ENCODE measurements at regions not wholly inside any gene's neighbourhood (a gene's known extent, or its start where the extent isn't known, plus 50 kb on each side); places are given as distances from the start of the nearest gene placed in this dataset.
A peak's percentile ranks its signal among the peaks of the same experiment; 100 is the strongest.
"Not testable (repeated sequence)": the region's sequence is repeated elsewhere in the genome, so short reads cannot be mapped to it uniquely, and the experiment has no call there.

- intact Hi-C loops (cut with DNase I); DNase-seq: not testable (repeated sequence)
These were observed 123.6 kb upstream of the RHOU start for GRCh38 chr1:228611707-228612106.

- intact Hi-C loops (cut with DNase I): not testable (repeated sequence)
- peak in 11 of 42 donors; percentile 11 to 51 (median 39) for DNase-seq
These were observed 113.1 kb upstream of the RHOU start for GRCh38 chr1:228622002-228622716.

DNA sequence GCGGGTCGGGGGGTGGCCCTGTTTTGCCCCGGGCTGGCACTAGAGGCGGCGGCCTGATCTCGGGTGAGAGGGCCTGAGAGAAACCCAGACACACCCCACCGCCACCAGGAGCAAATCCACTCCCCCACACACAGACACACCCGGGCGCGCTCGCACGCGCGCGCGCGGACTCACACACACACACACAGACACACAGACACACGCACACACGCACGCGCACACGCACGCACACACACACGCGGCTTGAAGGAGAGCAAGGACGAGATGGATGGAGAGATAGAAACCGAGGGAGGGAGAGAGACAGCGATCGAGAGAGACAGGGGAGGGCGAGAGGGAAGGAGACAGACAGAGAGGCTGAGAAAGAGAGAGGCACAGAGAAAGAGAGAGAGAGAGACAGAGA, 108.8 kb upstream of the RHOU start:
- intact Hi-C loops (cut with DNase I): not testable (repeated sequence)

DNA sequence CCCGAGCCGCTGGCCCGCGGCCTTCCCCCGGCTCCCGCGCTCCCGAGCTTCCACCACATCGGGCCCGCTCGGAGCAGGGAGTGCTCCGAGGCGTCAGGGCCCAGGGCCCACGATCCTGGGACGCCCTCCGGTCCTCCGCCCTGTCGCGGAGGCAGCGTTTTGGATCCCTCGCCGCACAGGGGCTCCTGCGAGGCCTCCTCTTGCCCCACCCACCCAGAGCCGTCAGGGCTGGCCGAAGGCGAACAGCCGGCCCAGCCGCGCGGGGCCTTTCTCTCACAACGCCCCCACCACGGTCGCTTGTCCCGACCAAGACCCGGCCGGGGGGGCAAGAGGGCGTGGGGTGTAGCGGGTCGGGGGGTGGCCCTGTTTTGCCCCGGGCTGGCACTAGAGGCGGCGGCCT, 102.4 kb upstream of the RHOU start:
- DNase-seq: peak in 5 of 42 donors; percentile 7 to 33 (median 22)
- intact Hi-C loops (cut with DNase I): not testable (repeated sequence)

More for the DNA sequence above, 108.8 kb upstream of the RHOU start:
- not testable (repeated sequence) for DNase-seq

- DNase-seq: peak in 41 of 42 donors; percentile 14 to 85 (median 55)
- intact Hi-C loops (cut with DNase I): not testable (repeated sequence)
These were observed 100.0 kb upstream of the RHOU start for GRCh38 chr1:228635304-228635703.

- intact Hi-C loops (cut with DNase I): not testable (repeated sequence)
- DNase-seq: peak in 14 of 42 donors; percentile 10 to 61 (median 40)
These were observed 97.8 kb upstream of the RHOU start for GRCh38 chr1:228637529-228637928.

DNA sequence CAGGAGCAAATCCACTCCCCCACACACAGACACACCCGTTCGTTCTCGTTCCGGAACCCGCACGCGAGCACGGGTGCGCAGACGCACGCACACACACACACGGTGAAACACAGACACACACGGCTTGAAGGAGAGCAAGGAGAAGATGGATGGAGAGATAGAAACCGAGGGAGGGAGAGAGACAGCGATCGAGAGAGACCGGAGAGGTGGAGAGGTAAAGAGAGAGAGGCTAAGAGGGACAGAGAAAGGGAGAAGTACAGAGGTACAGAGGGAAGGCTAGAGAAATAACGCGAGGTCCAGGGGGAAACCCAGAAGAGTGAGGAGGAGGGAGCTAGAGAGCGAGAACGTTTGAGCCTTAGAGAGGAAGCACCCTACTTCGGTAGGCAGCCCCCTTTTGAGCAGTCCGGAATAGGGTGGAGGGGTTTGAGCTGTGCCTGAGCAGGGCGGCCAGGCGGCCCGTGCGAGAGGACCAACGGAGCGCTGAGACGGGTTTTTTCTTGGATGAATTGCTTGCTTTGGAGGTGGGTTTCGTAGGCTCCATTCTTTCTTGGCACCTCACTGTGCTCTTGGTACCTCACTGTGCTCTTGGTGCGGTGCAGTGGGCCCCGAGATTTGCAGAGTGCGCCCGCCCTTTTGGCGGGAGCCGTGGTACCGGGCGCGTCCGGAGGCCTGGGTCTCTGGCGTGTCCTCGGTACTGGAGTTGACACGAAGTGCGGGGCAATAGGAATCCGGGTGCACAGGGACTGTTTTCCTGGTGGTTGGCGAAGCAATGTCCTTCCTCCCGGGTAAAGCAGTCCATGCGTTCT, 88.4 kb upstream of the RHOU start:
- DNase-seq: peak in 20 of 42 donors; percentile 12 to 72 (median 34)
- intact Hi-C loops (cut with DNase I): no loop called here

- intact Hi-C loops (cut with DNase I): no loop called here
- DNase-seq: peak in 20 of 42 donors; percentile 4 to 52 (median 34)
These were observed 87.5 kb upstream of the RHOU start for GRCh38 chr1:228647523-228648444.

GRCh38 chr1:228648647-228649383, 86.5 kb upstream of the RHOU start:
- DNase-seq: no peak
- intact Hi-C loops (cut with DNase I): no loop called here

GRCh38 chr1:228650141-228650540, 85.1 kb upstream of the RHOU start:
- DNase-seq: no peak
- intact Hi-C loops (cut with DNase I): no loop called here

GRCh38 chr1:228650946-228651345, 84.3 kb upstream of the RHOU start:
- intact Hi-C loops (cut with DNase I): no loop called here

GRCh38 chr1:228652116-228652515, 83.2 kb upstream of the RHOU start:
- intact Hi-C loops (cut with DNase I): no loop called here

More at GRCh38 chr1:228650946-228651345, 84.3 kb upstream of the RHOU start:
- no peak for DNase-seq

GRCh38 chr1:228653057-228653456, 82.2 kb upstream of the RHOU start:
- DNase-seq; intact Hi-C loops (cut with DNase I): not testable (repeated sequence)

More at GRCh38 chr1:228652116-228652515, 83.2 kb upstream of the RHOU start:
- no peak for DNase-seq

GRCh38 chr1:228653748-228654147, 81.5 kb upstream of the RHOU start:
- no peak for DNase-seq
- intact Hi-C loops (cut with DNase I): no loop called here

- DNase-seq: no peak
- intact Hi-C loops (cut with DNase I): no loop called here
These were observed 79.4 kb upstream of the RHOU start for GRCh38 chr1:228655796-228656394.

DNA sequence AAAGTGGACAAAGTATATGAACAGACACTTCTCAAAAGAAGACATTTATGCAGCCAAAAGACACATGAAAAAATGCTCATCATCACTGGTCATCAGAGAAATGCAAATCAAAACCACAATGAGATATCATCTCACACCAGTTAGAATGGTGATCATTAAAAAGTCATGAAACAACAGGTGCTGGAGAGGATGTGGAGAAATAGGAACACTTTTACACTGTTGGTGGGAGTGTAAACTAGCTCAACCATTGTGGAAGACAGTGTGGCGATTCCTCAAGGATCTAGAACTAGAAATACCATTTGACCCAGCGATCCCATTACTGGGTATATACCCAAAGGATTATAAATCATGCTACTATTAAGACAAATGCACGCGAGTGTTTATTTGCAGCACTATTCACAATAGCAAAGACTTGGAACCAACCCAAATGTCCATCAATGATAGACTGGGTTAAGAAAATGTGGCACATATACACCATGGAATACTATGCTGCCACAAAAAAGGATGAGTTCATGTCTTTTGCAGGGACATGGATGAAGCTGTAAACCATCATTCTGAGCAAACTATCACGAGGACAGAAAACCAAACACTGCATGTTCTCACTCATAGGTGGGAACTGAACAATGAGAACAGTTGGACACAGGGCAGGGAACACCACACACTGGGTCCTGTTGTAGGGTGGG, 73.1 kb upstream of the RHOU start:
- not testable (repeated sequence) for DNase-seq
- intact Hi-C loops (cut with DNase I): loop anchor here (10.0 kb wide), 4 partner anchors 73 to 823 kb away; partner anchors contain the start of gene RHOU

DNA sequence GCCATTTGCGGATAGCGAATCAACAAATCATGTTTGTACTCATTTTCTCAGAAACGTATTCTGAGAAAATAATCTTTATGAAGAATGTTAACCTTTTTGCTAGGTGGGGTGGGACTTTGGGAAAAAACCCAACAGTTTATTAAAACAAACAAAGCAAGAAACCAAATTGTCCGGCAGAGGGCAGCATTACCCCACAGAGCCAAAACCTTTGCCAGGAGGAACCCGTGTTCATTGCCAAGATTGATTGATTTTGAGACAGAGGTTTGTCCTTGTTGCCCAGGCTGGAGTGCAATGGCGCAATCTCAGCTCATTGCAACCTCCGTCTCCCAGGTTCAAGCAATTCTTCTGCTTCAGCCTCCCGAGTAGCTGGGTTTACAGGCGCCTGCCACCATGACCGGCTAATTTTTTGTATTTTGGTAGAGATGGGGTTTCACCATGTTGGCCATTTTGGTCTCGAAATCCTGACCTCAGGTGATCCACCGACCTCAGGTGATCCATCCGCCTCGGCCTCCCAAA, 70.8 kb upstream of the RHOU start:
- intact Hi-C loops (cut with DNase I): loop anchor here (10.0 kb wide), 4 partner anchors 70 to 820 kb away; partner anchors contain the start of gene RHOU

More for the DNA sequence above, 70.8 kb upstream of the RHOU start:
- DNase-seq: peak; percentile 19 to 95 (median 84)
